BLaER1 (cell line): ENCODE measurements at regions not wholly inside any gene's neighbourhood (a gene's known extent, or its start where the extent isn't known, plus 50 kb on each side); places are given as distances from the start of the nearest gene placed in this dataset.
"Not testable (repeated sequence)": the region's sequence is repeated elsewhere in the genome, so short reads cannot be mapped to it uniquely, and the experiment has no call there.

Experiments
- H3K27ac ChIP-seq: shearing (Covaris generic); formaldehyde crosslinking; 2 replicates; pipeline ENCODE4 v1.8.1; 2022
- H3K27me3 ChIP-seq: shearing (Covaris generic); formaldehyde crosslinking; 2 replicates; pipeline ENCODE4 v1.8.1; 2022
- H3K36me3 ChIP-seq: shearing (Covaris generic); formaldehyde crosslinking; 2 replicates; pipeline ENCODE4 v1.8.1; 2022
- H3K4me1 ChIP-seq: shearing (Covaris generic); formaldehyde crosslinking; 2 replicates; pipeline ENCODE4 v1.8.1; 2022
- H3K4me2 ChIP-seq: shearing (Covaris generic); formaldehyde crosslinking; 2 replicates; pipeline ENCODE4 v1.8.1; 2022
- H3K4me3 ChIP-seq: shearing (Covaris generic); formaldehyde crosslinking; 2 replicates; pipeline ENCODE4 v1.8.1; 2022
- H3K9ac ChIP-seq: shearing (Covaris generic); formaldehyde crosslinking; 2 replicates; pipeline ENCODE4 v1.8.1; 2022
- H3K9me3 ChIP-seq: shearing (Covaris generic); formaldehyde crosslinking; 2 replicates; pipeline ENCODE4 v1.8.1; 2022
- H4K20me1 ChIP-seq: shearing (Covaris generic); formaldehyde crosslinking; 2 replicates; pipeline ENCODE4 v1.8.1; 2022
- Cebpa-rat ChIP-seq: shearing (Covaris generic); IDR thresholded peaks from 2 replicates; pipeline ENCODE4 v1.8.1; 2022

DNA sequence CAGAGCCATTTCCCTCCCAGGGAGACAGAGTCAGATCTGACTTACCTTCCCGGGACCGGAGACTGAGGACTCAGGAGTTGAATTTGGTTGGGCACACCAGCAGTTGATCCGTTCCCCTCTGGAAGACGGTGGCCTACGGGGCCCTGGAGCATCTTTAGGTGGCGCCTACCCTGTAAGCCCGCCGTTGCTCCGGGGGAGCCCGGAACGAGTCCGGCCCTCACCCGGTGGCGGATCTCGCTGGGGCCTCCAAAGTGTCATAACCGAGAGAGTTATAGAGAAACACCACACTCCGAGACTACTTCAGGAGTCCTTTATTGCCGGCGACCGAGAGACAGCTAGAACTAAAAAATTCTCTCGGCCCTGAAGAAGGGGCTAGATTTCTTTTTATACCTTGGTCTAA, 182.8 kb upstream of the MBL2 start:
- Histone ChIP-seq H3K4me3 (no peak overlapping the region), H3K27me3 (no peaks in the 10 kb centered on the region), H3K9me3 (no peaks in the 10 kb centered on the region), H3K4me2 (no peak overlapping the region), H3K9ac (no peak overlapping the region), H4K20me1 (no peaks in the 10 kb centered on the region), H3K36me3 (no peaks in the 10 kb centered on the region), H3K4me1 (no peaks in the 10 kb centered on the region), H3K27ac (no peak overlapping the region)
- no peak for TF ChIP-seq Cebpa-rat

- TF ChIP-seq Cebpa-rat: no peak
- no peaks in the 10 kb centered on the region for H3K36me3 ChIP-seq
- no peaks in the 10 kb centered on the region for H3K27me3 ChIP-seq
- no peaks in the 10 kb centered on the region for H3K9me3 ChIP-seq
- H4K20me1 ChIP-seq: no peaks in the 10 kb centered on the region
- H3K4me1 ChIP-seq: no peaks in the 10 kb centered on the region
- no peak overlapping the region for H3K27ac ChIP-seq
- H3K4me3 ChIP-seq: no peak overlapping the region
- H3K9ac ChIP-seq: no peak overlapping the region
- no peak overlapping the region for H3K4me2 ChIP-seq
These were observed 181.8 kb upstream of the MBL2 start for GRCh38 chr10:52954407-52954806.

- no peaks in the 10 kb centered on the region for H4K20me1 ChIP-seq
- H3K27ac ChIP-seq: no peak overlapping the region
- H3K4me2 ChIP-seq: no peak overlapping the region
- no peak overlapping the region for H3K9ac ChIP-seq
- H3K4me1 ChIP-seq: no peaks in the 10 kb centered on the region
- no peaks in the 10 kb centered on the region for H3K27me3 ChIP-seq
- TF ChIP-seq Cebpa-rat: no peak
- no peaks in the 10 kb centered on the region for H3K9me3 ChIP-seq
- no peaks in the 10 kb centered on the region for H3K36me3 ChIP-seq
- H3K4me3 ChIP-seq: no peak overlapping the region
These were observed 179.9 kb upstream of the MBL2 start for GRCh38 chr10:52952391-52953055.

DNA sequence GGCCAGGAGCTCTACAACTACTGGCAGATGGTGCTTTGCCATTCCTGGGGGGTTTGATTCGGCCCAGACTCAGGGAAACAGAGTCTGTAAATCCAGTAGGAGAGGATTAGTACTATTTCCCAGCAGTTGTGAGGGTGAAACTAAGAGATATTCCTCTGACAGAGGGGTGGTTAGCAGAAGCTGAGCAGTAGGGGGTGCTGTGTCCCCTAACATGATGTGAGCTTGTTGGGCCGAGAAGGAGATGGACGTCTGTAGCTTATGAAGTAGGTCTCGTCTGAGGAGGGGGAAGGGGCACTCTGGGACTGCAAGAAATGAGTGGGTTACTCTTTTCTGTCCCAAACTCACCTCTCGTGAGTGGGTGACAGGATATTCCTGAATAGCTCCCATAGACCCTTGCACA, 179.2 kb upstream of the MBL2 start:
- no peaks in the 10 kb centered on the region for H3K27me3 ChIP-seq
- no peak for TF ChIP-seq Cebpa-rat
- no peak overlapping the region for H3K9ac ChIP-seq
- no peaks in the 10 kb centered on the region for H4K20me1 ChIP-seq
- no peak overlapping the region for H3K4me3 ChIP-seq
- no peaks in the 10 kb centered on the region for H3K9me3 ChIP-seq
- H3K4me2 ChIP-seq: no peak overlapping the region
- H3K36me3 ChIP-seq: no peaks in the 10 kb centered on the region
- H3K4me1 ChIP-seq: no peaks in the 10 kb centered on the region
- no peak overlapping the region for H3K27ac ChIP-seq

DNA sequence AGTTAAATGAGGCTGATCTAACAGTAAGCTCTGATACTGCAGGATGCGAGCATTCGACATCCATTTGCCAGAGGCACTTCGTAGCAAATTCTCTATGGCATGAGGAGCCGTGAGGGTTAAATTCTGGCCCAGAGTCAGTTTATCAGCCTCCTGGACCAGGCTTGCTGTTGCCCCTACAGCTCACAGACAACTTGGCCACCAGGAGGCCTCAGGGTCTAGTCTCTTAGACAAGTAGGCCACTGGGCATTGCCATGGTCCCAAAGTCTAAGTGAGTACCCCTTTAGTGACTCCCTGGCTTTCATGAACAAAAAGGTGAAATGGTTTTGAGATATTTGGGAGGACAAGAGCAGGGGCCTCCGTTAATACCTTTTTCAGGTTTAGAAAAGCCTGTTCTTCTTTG, 178.0 kb upstream of the MBL2 start:
- Histone ChIP-seq H3K4me3 (no peak overlapping the region), H3K9ac (no peak overlapping the region), H3K27ac (no peak overlapping the region), H3K4me2 (no peak overlapping the region), H3K36me3 (no peaks in the 10 kb centered on the region), H3K9me3 (no peaks in the 10 kb centered on the region), H4K20me1 (no peaks in the 10 kb centered on the region), H3K4me1 (no peaks in the 10 kb centered on the region), H3K27me3 (no peaks in the 10 kb centered on the region)
- no peak for TF ChIP-seq Cebpa-rat

GRCh38 chr10:52949899-52950298, 177.3 kb upstream of the MBL2 start:
- H3K9ac ChIP-seq: no peak overlapping the region
- no peak overlapping the region for H3K4me2 ChIP-seq
- no peaks in the 10 kb centered on the region for H4K20me1 ChIP-seq
- H3K4me1 ChIP-seq: no peaks in the 10 kb centered on the region
- no peak overlapping the region for H3K27ac ChIP-seq
- H3K36me3 ChIP-seq: no peaks in the 10 kb centered on the region
- TF ChIP-seq Cebpa-rat: no peak
- H3K27me3 ChIP-seq: no peaks in the 10 kb centered on the region
- H3K9me3 ChIP-seq: no peaks in the 10 kb centered on the region
- no peak overlapping the region for H3K4me3 ChIP-seq

DNA sequence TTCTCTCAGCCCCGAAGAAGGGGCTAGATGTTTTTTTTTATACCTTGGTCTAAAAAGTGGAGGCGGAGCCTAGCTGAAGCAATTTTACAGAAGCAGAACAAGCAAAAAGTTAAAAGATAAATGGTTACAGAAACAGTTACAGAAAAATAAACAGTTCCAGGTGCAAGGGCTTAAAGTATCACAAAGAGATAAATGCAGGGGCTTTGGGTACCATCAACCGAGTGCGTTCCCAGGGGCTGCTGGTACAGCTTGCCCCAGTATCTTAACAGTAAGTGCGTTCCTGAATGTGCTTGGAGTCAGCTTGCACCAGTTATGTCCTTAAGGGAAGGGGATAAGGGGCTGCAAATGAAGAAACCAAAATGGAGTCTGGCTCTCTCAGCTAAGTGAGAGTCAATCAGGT, 173.9 kb upstream of the MBL2 start:
- no peaks in the 10 kb centered on the region for H3K36me3 ChIP-seq
- H4K20me1 ChIP-seq: no peaks in the 10 kb centered on the region
- H3K9ac ChIP-seq: no peak overlapping the region
- no peaks in the 10 kb centered on the region for H3K9me3 ChIP-seq
- TF ChIP-seq Cebpa-rat: no peak
- H3K27ac ChIP-seq: no peak overlapping the region
- no peak overlapping the region for H3K4me2 ChIP-seq
- H3K4me1 ChIP-seq: no peaks in the 10 kb centered on the region
- no peak overlapping the region for H3K4me3 ChIP-seq
- no peaks in the 10 kb centered on the region for H3K27me3 ChIP-seq

- not testable (repeated sequence) for H4K20me1 ChIP-seq, H3K4me2 ChIP-seq, H3K4me1 ChIP-seq, H3K27me3 ChIP-seq, H3K9ac ChIP-seq, H3K4me3 ChIP-seq, H3K27ac ChIP-seq, H3K36me3 ChIP-seq, H3K9me3 ChIP-seq
These were observed 172.9 kb upstream of the MBL2 start for GRCh38 chr10:52945521-52945920.

- H3K9ac ChIP-seq: no peak overlapping the region
- no peaks in the 10 kb centered on the region for H3K27me3 ChIP-seq
- no peak overlapping the region for H3K4me3 ChIP-seq
- H3K27ac ChIP-seq: no peak overlapping the region
- H3K9me3 ChIP-seq: no peaks in the 10 kb centered on the region
- no peaks in the 10 kb centered on the region for H4K20me1 ChIP-seq
- no peaks in the 10 kb centered on the region for H3K4me1 ChIP-seq
- H3K4me2 ChIP-seq: no peak overlapping the region
- TF ChIP-seq Cebpa-rat: no peak
- H3K36me3 ChIP-seq: no peaks in the 10 kb centered on the region
These were observed 168.3 kb upstream of the MBL2 start for GRCh38 chr10:52940921-52941320.

DNA sequence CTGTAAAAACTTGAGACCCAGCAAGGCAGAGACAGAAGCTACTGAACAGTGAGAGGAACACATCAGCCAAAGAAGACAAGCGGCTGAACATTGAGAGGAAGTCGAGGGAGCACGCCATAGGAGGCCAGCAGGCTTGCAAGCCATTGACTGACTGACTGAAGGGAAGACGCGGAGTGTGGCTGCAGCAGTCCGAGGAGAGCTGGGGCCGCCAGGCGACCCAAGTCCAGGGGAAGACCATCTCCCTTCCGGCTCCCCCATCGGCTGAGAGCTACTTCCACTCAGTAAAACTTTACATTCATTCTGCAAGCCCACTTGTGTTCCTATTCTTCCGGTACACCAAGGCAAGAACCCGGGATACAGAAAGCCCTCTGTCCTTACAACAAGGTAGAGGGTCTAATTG, 167.3 kb upstream of the MBL2 start:
- no peak for TF ChIP-seq Cebpa-rat
- Histone ChIP-seq H3K27ac (no peak overlapping the region), H3K4me1 (no peaks in the 10 kb centered on the region), H3K27me3 (no peaks in the 10 kb centered on the region), H3K4me3 (no peak overlapping the region), H4K20me1 (no peaks in the 10 kb centered on the region), H3K9ac (no peak overlapping the region), H3K4me2 (no peak overlapping the region), H3K9me3 (no peaks in the 10 kb centered on the region), H3K36me3 (no peaks in the 10 kb centered on the region)

GRCh38 chr10:52933748-52934147, 161.2 kb upstream of the MBL2 start:
- Histone ChIP-seq H3K27ac (no peak overlapping the region), H3K9ac (no peak overlapping the region), H3K4me1 (no peaks in the 10 kb centered on the region), H4K20me1 (no peaks in the 10 kb centered on the region), H3K27me3 (no peaks in the 10 kb centered on the region), H3K36me3 (no peaks in the 10 kb centered on the region), H3K9me3 (no peaks in the 10 kb centered on the region), H3K4me2 (no peak overlapping the region), H3K4me3 (no peak overlapping the region)
- TF ChIP-seq Cebpa-rat: no peak
